ENCODE measurements at regions not wholly inside any gene's neighbourhood (a gene's known extent, or its start where the extent isn't known, plus 50 kb on each side); places are given as distances from the start of the nearest gene placed in this dataset.
"Not testable (repeated sequence)": the region's sequence is repeated elsewhere in the genome, so short reads cannot be mapped to it uniquely, and the experiment has no call there.

DNA sequence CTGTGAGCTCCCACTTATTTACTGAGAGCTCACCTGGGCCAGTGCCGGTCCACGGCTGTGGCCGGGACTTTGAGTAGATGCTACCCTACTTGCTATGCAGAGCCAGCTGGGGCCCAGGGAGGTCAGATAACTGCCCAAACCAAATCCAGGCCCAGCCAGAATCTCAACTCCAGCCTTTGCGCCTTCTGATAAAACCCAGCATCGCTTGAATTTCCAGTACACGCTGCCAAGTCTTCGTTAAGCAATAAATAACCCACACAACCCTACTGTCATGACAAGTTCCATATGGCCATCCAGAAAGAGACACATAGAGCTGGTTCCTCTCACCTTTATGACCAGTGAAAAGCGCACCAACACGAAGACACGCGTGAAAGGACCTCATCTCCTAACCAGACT is 55.6 kb upstream of the SPN start:
- H3K4me3 ChIP-seq; DNase-seq (ENCODE audit: low spot score in 2 of 2); H3K27me3 ChIP-seq; H3K27ac ChIP-seq; H3K9me3 ChIP-seq; H3K36me3 ChIP-seq: not testable (repeated sequence)
- peaks cover 21% of the 10 kb centered on the region for H3K4me1 ChIP-seq
- 66% methylated on average over 8 of the region's 11 CpGs for WGBS

DNA sequence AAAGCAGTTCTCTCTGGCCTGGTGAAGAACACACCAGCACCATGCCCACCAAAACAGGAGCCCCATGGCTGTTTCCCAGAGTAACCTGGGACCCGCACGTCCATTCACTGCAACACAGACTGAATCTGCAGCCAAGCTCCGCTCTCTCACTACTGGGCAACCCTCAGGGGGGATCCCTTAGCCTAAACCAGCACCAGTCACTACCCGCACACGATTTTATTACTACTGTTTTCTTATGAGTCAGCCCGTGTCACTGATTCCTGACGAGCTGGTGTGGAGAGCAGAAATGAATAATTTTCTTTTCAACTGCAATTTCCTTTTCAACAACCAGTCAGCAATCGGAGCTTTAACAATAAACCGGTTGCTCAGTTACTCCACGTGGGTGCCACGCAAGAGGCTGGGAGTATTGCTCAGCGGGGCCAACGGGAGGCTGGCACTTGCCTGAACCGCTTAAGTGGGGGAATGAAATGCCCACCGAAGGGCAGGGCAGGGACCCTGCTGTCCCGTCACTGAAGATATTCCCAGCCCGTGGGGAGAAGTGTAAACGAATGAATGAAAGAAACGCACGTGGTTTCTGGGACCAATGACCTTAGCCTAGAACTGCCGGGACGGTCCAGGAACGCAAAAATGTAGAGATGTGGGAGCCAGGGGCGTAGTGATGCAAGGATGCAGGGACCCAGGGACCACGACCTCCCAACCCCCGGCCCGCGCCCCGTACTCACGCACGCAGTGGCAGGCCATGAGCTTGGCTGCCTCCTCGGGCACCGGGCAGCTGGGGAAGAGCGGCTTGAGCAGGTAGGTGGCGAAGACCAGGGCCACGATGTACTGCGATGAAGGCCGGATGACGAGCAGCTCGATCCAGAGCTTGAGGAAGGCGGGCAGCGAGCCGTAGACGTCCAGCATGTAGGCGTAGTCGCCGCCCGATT is 50.4 kb upstream of the SPN start:
- not testable (repeated sequence) for H3K27me3 ChIP-seq; DNase-seq (ENCODE audit: low spot score in 2 of 2); H3K36me3 ChIP-seq; H3K9me3 ChIP-seq
- Histone ChIP-seq H3K4me3 (peak overlapping the region; percentile 66), H3K27ac (peak overlapping the region; percentile 51), H3K4me1 (peaks cover 24% of the 10 kb centered on the region)
- WGBS: 3% methylated on average over 14 of the region's 48 CpGs
